Suppressor macrophage treated with lipopolysaccharide for 1 hour (primary cell): ENCODE measurements at regions not wholly inside any gene's neighbourhood (a gene's known extent, or its start where the extent isn't known, plus 50 kb on each side); places are given as distances from the start of the nearest gene placed in this dataset.

ENCODE experiments used
- DNase-seq, 3 donors: peaks; one replicate each; pipeline ENCODE4 v3.0.0-alpha.2; 2020 to 2022

DNA sequence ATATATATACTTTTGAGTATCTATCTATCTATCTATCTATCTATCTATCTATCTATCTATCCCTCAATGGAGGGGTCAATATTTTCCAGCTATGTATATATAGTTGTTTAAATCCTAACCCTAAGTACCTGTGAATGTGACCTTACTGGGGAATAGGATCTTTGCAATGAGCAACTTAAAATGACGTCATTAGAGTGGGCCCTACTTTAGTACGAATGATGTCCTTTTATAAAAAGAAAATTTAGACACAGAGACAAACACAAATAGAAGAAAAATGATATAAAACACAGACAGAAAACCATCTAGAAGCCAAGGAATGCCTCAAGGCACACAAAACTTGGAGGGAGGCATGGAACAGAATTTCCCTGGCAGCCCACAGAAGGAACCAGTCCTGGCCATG, 2283.7 kb downstream of the NCAM2 start:
- DNase-seq = no peak

DNA sequence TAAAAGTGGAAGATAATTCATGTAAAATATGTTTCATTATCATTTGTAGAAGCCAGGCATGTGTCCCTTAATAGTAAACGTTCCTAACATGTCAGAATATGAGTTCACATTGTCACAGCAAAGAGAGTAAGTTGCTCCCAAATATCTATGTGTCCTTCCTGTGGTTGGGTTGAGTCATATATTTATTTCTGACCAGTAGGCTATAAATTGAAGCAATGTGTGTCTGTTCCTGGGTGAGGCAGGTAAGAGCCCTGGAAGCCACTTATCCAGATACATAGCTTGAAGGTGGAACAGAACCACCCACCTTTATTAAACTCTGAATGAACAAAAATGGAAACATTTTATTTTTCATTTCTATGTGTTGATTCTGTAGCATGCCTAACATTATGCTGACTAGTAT, 2251.6 kb downstream of the NCAM2 start:
- no peak for DNase-seq

DNA sequence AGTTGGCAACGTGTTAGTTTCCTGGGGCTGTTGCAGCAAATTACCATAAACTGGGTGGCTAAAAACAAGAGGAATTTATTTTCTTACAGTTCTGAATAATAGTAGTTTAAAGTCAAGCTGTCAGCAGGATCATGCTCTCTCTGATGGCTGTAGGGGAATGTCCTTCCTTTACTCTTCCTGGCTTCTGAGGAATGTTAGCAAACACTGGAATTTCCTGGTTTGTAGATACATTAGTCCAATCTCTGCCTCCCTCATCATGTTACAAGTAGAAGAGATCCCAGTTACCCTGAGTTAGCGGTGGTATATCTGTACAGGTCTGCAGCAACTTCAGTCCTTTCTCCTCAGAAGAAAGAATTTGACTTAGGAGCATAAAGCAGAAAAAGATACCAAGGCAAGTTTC, 2249.1 kb downstream of the NCAM2 start:
- DNase-seq = no peak

DNA sequence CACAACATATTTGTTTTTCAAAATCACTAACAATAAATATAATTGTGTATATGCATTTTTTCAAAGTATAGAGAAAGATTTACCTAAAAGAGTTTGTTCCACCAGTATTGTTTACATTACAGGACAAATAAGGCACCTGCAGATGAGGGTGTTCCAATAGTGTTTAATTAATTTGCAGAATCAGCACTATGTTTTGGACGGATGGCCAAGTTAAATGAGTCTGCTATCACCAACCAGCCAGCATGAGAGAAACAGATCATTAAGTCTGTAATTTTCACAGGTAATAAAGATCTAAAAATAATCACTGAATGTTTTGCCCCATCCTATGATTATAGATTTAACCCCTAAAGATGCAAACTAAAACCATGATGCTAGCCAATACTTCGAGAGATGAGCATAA, 2247.0 kb downstream of the NCAM2 start:
- DNase-seq = no peak

DNA sequence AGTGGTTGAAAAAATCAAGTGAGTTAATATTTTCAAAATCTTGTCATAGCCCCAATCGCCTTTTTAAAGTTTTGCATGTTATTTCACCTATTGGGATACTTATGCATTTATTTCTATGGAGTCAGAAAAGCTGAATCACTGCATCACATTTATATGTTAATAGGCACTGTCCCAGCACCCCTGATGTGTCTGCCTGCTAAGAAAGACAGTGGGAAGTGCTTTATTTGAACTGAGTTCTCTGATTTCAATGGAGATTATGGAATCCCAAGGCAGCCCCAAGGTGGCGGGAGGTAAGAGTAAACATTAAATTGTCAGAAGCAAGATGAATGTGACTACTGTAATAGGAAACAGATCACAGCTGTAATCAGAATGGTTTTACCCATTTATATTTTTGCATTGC, 2225.7 kb downstream of the NCAM2 start:
- no peak for DNase-seq

DNA sequence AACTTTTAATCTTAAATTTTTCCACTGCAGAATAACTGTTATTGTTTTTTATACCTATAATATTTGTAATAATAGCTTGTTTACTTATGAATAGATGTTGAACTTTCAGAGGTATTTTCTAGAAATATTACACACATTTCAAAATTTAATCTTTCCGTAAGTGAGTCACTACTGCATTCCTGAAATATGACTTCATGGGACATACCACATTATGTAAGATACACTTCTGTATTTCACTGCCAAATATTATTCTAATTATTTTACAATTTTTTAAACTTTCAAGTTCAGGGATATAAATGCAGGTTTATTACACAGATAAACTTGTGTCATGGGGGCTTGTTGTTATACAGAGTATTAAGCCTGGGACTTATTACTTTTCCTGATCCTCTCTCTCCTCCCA, 2220.5 kb downstream of the NCAM2 start:
- DNase-seq = no peak

DNA sequence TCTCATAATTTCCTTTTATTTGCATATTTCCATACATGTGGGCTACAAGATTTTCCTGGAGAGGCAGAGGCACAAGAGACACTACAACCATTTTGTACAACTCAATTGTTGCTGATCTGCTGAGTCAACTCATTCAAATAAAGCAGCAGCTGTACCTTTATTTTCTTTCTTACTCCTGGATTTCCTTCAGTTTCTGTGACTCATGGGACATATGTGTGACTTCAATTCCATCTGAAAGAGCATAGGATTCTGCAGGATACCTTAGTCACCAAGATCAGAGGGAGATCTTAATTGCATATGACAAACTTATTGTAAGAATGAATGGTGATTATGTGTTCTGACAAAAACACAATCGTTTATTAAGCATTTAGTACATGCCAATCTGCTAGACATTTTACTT, 2219.4 kb downstream of the NCAM2 start:
- no peak for DNase-seq

DNA sequence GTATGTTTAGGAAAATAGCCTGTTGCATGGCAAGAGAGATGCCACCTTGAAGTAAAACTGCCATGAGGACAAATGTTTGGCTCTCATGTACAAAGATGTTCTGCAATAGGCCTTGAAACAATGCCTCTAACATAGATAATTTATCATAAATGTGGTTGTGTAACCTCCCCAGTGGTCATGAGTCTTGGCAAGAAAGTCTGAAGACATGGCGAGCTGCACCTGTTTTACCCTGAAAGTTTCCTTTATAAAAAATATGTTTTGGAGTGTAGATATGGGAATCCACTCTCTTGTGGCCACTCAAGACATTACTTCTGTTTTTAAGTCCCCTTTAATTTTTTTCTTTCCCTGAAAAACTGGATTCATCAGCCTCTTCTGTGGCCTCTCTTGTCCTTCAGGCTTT, 2217.1 kb downstream of the NCAM2 start:
- DNase-seq = no peak
